Osteocyte (in vitro differentiated cells): ENCODE measurements at regions not wholly inside any gene's neighbourhood (a gene's known extent, or its start where the extent isn't known, plus 50 kb on each side); places are given as distances from the start of the nearest gene placed in this dataset.

ENCODE experiments used
- DNase-seq: peaks from one replicate; pipeline ENCODE4 v3.0.0; 2021; ENCODE audit warnings: mixed read lengths; ENCODE audit not compliant: unreplicated experiment; ENCODE audit errors: extremely low spot score
- H3K27ac Mint-ChIP-seq: one replicate; pipeline ENCODE4 v1.8.0; 2021; ENCODE audit warnings: mild to moderate bottlenecking, mixed read lengths; ENCODE audit not compliant: unreplicated experiment
- H3K27me3 Mint-ChIP-seq: one replicate; pipeline ENCODE4 v1.8.0; 2021; ENCODE audit warnings: mixed read lengths; ENCODE audit not compliant: unreplicated experiment
- H3K36me3 Mint-ChIP-seq: one replicate; pipeline ENCODE4 v1.8.0; 2021; ENCODE audit warnings: mixed read lengths; ENCODE audit not compliant: unreplicated experiment
- H3K4me1 Mint-ChIP-seq: one replicate; pipeline ENCODE4 v1.8.0; 2021; ENCODE audit warnings: mixed read lengths; ENCODE audit not compliant: unreplicated experiment
- H3K4me3 Mint-ChIP-seq: one replicate; pipeline ENCODE4 v1.8.0; 2021; ENCODE audit warnings: mild to moderate bottlenecking, moderate library complexity, mixed read lengths; ENCODE audit not compliant: unreplicated experiment
- H3K9me3 Mint-ChIP-seq: one replicate; pipeline ENCODE4 v1.8.0; 2021; ENCODE audit warnings: mixed read lengths; ENCODE audit not compliant: unreplicated experiment
- CTCF ChIP-seq: fragments of 200-600 bp; sonication (generic); IDR thresholded peaks from 2 replicates; pipeline ENCODE4 v1.5.0; 2021; ENCODE audit warnings: antibody characterized with exemption, mild to moderate bottlenecking, moderate library complexity

- H3K36me3 Mint-ChIP-seq = no peaks in the 10 kb centered on the region
- TF ChIP-seq CTCF = no peak
- no peak overlapping the region for H3K27ac Mint-ChIP-seq
These were observed 288.0 kb upstream of the SEMA3C start for GRCh38 chr7:81206667-81207360.

GRCh38 chr7:81206217-81206616, 287.4 kb upstream of the SEMA3C start:
- H3K4me1 Mint-ChIP-seq = no peaks in the 10 kb centered on the region
- H3K27me3 Mint-ChIP-seq = no peaks in the 10 kb centered on the region
- no peaks in the 10 kb centered on the region for H3K36me3 Mint-ChIP-seq
- DNase-seq = no peak
- no peak overlapping the region for H3K27ac Mint-ChIP-seq
- H3K9me3 Mint-ChIP-seq = no peaks in the 10 kb centered on the region
- TF ChIP-seq CTCF = no peak
- no peak overlapping the region for H3K4me3 Mint-ChIP-seq

More at GRCh38 chr7:81206667-81207360, 288.0 kb upstream of the SEMA3C start:
- Mint-ChIP-seq H3K4me1 (no peaks in the 10 kb centered on the region), H3K9me3 (no peaks in the 10 kb centered on the region), H3K27me3 (no peaks in the 10 kb centered on the region), H3K4me3 (no peak overlapping the region)
- DNase-seq = no peak

GRCh38 chr7:81201188-81201587, 282.3 kb upstream of the SEMA3C start:
- no peaks in the 10 kb centered on the region for H3K9me3 Mint-ChIP-seq
- H3K27ac Mint-ChIP-seq = no peak overlapping the region

GRCh38 chr7:81198766-81199165, 279.9 kb upstream of the SEMA3C start:
- H3K9me3 Mint-ChIP-seq = peaks cover 9% of the 10 kb centered on the region
- H3K36me3 Mint-ChIP-seq = no peaks in the 10 kb centered on the region
- DNase-seq = no peak
- H3K4me3 Mint-ChIP-seq = no peak overlapping the region
- H3K27me3 Mint-ChIP-seq = no peaks in the 10 kb centered on the region
- no peaks in the 10 kb centered on the region for H3K4me1 Mint-ChIP-seq
- no peak for TF ChIP-seq CTCF
- no peak overlapping the region for H3K27ac Mint-ChIP-seq

More at GRCh38 chr7:81201188-81201587, 282.3 kb upstream of the SEMA3C start:
- TF ChIP-seq CTCF = no peak
- no peaks in the 10 kb centered on the region for H3K27me3 Mint-ChIP-seq
- DNase-seq = no peak
- H3K4me3 Mint-ChIP-seq = no peak overlapping the region
- H3K36me3 Mint-ChIP-seq = no peaks in the 10 kb centered on the region
- H3K4me1 Mint-ChIP-seq = no peaks in the 10 kb centered on the region

- no peak for TF ChIP-seq CTCF
- Mint-ChIP-seq H3K27me3 (no peaks in the 10 kb centered on the region), H3K9me3 (peaks cover 9% of the 10 kb centered on the region), H3K4me1 (no peaks in the 10 kb centered on the region), H3K4me3 (no peak overlapping the region), H3K27ac (no peak overlapping the region), H3K36me3 (no peaks in the 10 kb centered on the region)
- no peak for DNase-seq
These were observed 278.4 kb upstream of the SEMA3C start for GRCh38 chr7:81197266-81197665.
